Epithelial cell of prostate (primary cell): ENCODE measurements at regions not wholly inside any gene's neighbourhood (a gene's known extent, or its start where the extent isn't known, plus 50 kb on each side); places are given as distances from the start of the nearest gene placed in this dataset.
"Not testable (repeated sequence)": the region's sequence is repeated elsewhere in the genome, so short reads cannot be mapped to it uniquely, and the experiment has no call there.

Experiments
- DNase-seq: peaks from one replicate; pipeline ENCODE4 v3.0.0-alpha.2; 2011; ENCODE audit warnings: low read depth, low spot score
- H3K27ac ChIP-seq: fragments of 450-650 bp; 2 replicates; pipeline ENCODE4 v1.5.1; 2017; ENCODE audit warnings: mild to moderate bottlenecking

DNA sequence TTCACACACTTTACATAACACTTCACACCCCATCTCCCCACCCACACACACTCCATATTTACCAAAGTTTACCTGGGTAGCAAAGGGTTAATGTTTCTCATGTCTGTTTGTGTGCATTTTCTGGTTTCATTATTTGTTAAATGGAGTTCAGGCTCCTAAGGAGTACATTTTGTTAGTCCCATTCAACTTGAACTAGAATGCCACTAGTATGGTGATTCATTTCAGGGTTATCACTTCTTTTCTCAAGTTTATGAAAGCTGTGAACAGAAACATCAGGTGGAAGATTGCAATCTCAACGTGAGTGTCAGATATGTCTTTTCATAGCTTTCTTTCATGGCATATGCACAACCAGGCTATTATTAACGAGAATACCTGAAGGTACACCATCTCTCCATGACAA is 1027.5 kb downstream of the GATA3 start:
- DNase-seq, result no peak
- H3K27ac ChIP-seq, result no peak overlapping the region

- no peak overlapping the region for H3K27ac ChIP-seq
- DNase-seq, result no peak
These were observed 1037.1 kb downstream of the GATA3 start for GRCh38 chr10:9091530-9092093.

DNA sequence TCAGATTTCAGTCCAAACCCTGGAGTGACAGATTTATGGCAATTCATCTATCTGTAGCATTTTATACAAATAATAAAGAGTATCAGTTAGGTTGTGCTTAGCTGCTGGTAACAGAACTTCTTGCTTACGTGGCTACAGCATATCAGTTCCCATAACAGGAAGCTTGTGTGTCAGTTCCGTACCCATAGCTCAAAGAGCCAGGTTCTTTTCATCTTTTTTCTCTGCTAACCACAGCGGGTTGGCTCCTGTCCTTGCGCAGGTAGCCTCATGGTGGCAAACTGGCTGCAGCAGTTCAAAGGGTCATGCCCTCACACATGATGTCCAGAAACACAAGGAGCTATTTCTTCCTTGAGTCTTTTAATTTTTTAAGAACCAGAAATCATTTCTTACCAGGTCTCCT is 1041.8 kb downstream of the GATA3 start:
- H3K27ac ChIP-seq, result no peak overlapping the region
- DNase-seq, result no peak

- no peak for DNase-seq
- H3K27ac ChIP-seq, result no peak overlapping the region
These were observed 1042.9 kb downstream of the GATA3 start for GRCh38 chr10:9097206-9097990.

DNA sequence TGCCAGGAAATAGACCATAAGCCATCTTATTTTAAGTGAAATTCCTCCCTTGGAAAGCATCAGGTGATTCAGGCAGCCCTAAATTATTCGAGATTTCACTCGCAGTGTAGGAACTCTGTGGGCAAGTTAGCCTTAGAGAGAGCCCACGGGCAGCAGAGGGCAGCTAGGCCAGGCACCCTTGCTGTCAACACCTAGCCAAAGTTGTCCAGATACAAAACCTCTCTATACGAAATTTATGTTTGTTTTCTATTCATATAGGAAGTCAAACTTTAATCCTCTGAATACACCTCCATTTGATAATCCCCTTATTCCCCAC is 1043.5 kb downstream of the GATA3 start:
- no peak for DNase-seq
- H3K27ac ChIP-seq, result no peak overlapping the region

DNA sequence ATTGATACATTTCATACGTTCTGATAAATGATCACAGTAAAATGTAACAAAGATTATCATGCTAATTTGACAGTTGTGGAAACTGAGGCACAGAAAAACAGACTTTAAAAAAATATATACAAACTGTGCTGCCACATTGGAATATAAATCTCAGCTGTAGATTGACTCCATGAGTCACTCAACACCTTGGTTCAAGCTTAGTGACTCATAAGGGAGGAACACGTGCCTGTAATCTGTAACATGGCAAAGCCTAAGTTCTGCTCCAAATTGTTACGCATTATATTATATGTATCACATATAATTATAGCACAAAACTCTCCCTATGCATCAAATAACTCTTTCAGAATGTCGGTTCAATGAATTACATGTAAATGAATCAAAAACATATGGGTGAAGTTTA is 1047.5 kb downstream of the GATA3 start:
- DNase-seq, result peak; percentile 12
- no peak overlapping the region for H3K27ac ChIP-seq

GRCh38 chr10:9103301-9103700 is 1048.8 kb downstream of the GATA3 start:
- DNase-seq, result no peak
- no peak overlapping the region for H3K27ac ChIP-seq

DNA sequence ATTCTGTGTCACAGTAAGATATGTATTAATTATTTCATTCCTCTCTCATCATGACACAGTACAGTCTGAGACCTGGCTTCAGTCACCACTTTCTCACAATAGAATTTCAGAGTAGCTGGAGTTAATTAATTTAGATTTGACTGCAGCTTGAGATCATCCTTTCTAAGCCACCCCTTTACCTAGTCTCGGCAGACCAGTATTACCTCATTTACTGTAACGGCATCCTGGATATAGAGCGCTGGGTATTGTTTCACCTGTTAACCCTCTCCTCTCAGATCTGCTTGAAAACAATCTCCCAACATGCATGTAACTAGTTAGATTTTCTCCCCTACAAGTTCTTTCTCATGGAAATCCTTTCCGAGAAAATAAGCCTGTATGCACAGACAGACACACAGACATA is 1057.5 kb downstream of the GATA3 start:
- no peak overlapping the region for H3K27ac ChIP-seq
- no peak for DNase-seq

DNA sequence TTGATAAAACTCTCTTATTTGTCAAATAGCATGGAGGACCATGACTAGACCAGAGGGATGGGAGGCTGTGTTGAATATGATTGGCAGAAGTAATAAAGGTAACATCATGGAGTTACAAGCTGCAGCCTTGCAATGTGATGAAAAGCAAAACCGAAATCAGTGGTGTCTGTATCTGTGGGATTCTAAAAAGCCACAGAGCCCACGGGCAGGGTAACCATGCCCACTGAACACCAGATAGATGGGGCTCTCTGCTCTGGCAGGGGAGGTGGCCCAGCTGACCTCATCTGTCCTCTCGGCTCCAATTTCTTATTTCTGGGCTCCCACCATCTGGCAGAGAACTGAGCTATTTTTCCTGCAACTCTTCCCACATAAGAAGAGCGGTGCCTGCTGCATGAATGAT is 1072.2 kb downstream of the GATA3 start:
- DNase-seq, result no peak
- no peak overlapping the region for H3K27ac ChIP-seq

DNA sequence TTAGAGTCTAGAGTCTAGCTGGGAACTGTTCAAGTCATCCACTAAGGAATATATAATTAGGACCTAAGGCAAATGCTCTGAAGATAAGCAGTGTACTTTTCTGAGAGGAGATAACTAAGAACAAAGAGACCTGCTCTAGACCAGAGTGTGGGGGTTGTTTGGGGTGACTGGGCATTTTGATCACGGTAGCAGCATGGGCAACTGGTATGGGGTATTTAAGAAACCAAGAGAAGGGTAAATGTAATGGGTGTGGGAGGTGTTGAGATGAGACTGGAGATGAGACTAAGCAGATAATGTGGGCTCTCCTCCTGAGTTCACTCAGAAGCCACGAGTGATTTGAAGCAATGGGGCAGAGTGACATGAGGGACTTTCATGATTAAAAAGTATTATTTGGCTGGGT is 1082.9 kb downstream of the GATA3 start:
- no peak for DNase-seq
- H3K27ac ChIP-seq, result no peak overlapping the region

DNA sequence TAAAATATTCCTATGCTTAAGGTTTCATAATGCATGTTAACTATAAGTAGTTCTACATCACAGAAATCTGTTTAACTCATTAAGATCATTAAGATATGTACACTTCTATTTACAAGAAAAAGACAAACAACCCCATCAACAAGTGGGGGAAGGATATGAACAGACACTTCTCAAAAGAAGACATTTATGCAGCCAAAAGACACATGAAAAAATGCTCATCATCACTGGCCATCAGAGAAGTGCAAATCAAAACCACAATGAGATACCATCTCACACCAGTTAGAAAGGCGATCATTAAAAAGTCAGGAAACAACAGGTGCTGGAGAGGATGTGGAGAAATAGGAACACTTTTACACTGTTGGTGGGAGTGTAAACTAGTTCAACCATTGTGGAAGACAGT is 1084.3 kb downstream of the GATA3 start:
- DNase-seq, H3K27ac ChIP-seq: not testable (repeated sequence)

- DNase-seq, result no peak
- no peak overlapping the region for H3K27ac ChIP-seq
These were observed 1085.9 kb downstream of the GATA3 start for GRCh38 chr10:9140373-9140772.

DNA sequence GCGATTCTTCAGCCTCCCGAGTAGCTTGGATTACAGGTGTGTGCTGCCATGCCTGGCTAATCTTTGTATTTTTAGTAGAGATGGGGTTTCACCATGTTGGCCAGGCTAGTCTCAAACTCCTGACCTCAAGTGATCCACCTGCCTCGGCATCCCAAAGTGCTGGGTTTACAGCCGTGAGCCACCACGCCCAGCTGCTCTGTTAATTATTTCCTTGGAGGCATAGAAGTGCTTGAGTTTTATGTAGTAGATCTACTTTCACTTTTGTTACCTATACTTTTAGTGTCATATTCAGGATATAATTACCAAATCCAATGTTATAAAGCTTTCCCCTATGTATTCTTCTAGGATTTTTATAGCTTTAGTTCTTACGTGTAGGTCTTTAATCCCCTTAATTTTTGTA is 1093.0 kb downstream of the GATA3 start:
- no peak for DNase-seq
- no peak overlapping the region for H3K27ac ChIP-seq

DNA sequence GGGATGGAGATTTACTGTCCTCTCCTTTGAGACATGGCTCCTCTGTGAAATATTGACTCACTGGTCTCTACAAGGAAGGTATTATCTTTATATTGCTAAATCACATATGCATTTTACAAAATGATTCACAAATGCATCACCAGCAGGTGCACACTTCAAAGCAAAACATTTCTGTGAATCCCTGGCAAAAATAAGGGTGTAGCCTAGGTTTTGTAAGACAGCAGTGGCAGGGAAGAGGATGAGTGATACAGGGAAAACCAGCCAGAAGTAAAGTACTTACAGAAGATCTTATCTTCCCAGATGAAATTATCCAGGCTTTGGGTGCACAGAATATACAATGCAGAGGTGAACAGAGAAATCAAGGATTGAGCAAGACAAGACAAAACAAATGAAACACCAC is 1094.6 kb downstream of the GATA3 start:
- H3K27ac ChIP-seq, result no peak overlapping the region
- DNase-seq, result peak; percentile 51

DNA sequence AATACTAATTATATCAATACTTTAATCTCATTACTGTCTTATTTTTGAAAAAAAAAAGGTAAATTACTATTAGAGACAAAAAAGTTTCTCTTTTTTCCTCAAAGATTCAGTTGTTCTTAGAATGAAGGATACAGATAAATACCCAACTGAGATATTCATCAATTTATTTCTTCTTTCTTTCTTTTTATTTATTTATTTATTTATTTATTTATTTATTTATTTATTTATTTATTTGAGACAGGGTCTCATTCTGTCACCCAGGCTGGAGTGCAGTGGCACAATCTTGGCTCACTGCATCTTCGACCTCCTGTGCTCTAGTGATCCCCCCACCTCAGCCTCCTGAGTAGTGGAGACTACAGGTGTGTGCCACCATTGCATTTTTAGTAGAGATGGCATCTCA is 1098.6 kb downstream of the GATA3 start:
- not testable (repeated sequence) for DNase-seq, H3K27ac ChIP-seq

DNA sequence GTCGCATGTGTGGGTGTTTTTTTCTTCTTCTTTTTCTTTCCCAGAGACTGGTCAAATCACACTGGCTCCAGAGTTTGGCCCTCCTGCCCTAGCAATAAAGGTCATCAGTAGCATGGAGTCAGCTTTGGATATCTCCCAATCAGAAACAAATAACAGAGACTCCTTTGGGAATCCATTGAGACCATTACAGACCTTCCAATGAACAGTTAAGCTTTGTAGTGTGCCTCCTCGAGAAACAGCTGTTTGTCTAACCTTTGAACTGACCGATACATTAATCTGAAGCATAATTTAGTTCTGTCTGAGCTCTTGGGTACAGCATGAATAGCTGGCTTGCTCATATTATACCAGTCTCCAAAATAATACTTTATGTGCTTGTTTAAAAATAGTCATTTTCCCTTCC is 1103.2 kb downstream of the GATA3 start:
- no peak overlapping the region for H3K27ac ChIP-seq
- DNase-seq, result no peak

DNA sequence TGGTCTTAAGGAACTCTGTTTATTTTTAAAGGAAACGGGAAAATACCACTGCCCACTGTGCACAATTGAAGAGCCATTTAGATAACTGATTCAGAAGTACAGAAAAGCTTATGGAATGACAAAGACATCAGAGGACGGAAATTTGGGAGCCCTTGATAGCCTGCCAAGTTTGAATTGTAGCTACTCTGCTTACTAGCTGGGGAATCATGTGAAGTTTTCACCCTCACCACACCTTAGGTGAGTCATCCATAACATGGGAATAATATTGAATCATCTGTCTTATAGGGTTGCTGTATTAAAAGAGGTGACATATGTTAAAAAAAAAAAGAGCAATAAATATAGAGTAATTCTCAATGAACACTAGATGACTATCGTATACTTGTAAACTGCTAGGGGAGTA is 1104.2 kb downstream of the GATA3 start:
- H3K27ac ChIP-seq, result peak overlapping the region; percentile 15
- DNase-seq, result peak; percentile 77

DNA sequence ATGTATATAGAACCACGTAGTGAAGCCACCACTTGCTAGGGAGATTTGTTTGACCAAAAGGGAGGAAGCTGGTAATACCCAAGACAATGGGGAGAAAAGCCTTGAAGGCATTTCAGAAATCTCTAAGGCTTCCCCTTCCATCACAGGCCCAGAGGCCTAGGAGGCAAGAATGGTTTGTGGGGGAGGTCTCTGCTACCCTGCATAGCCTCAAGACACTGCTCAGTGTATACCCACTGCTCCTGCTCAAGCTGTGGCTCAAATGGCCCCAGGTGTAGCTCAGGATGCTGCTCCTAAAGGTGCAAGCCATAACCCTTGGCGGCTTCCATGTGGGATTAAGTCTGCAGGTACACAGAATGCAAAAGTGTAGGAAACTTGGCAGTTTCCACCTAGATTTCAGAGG is 1105.8 kb downstream of the GATA3 start:
- no peak for DNase-seq
- H3K27ac ChIP-seq, result no peak overlapping the region

GRCh38 chr10:9163699-9164098 is 1109.2 kb downstream of the GATA3 start:
- H3K27ac ChIP-seq, result no peak overlapping the region
- no peak for DNase-seq

GRCh38 chr10:9166770-9167169 is 1112.3 kb downstream of the GATA3 start:
- DNase-seq, result no peak
- no peak overlapping the region for H3K27ac ChIP-seq

- H3K27ac ChIP-seq, result no peak overlapping the region
- no peak for DNase-seq
These were observed 1117.8 kb downstream of the GATA3 start for GRCh38 chr10:9172276-9172675.

DNA sequence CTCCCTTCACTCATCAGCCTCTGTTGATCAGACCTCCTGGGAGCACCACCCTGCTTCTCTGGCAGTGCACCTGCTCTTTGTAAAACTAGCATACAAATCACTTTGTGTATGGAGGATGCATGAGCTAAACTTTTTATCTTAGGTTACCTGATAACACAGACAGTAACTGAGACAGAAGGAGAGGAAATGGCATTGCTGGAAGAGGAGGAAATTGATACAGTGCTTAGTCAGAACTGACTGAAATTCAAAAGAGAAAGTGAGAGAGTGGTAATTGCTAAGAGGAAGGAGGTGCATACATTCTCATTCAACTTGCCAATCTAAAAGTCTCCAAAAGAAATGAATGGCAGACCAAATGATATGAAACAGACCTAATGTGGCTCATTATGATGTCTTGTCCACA is 1120.7 kb downstream of the GATA3 start:
- no peak for DNase-seq
- no peak overlapping the region for H3K27ac ChIP-seq
